Common myeloid progenitor, CD34-positive (primary cell): ENCODE measurements at regions not wholly inside any gene's neighbourhood (a gene's known extent, or its start where the extent isn't known, plus 50 kb on each side); places are given as distances from the start of the nearest gene placed in this dataset.

Experiments
- CTCF ChIA-PET: fragments of 350-600 bp; sonication (Branson Sonifier 250); formaldehyde crosslinking; loops from one replicate; lab custom pipeline; 2021; ENCODE audit warnings: antibody characterized with exemption; lab: Charles Lee
- POLR2A ChIA-PET: fragments of 350-600 bp; sonication (Branson Sonifier 250); formaldehyde crosslinking; loops from one replicate; lab custom pipeline; 2021; ENCODE audit warnings: antibody characterized with exemption; lab: Charles Lee
- DNase-seq, 3 donors: peaks; one replicate each; pipeline versions ENCODE4 v3.0.0 to v3.0.0-alpha.2; 2013
- H3K27ac ChIP-seq, 2 experiments: 1 replicate in 1 of 2; 2 replicates in 1 of 2; pipeline ENCODE4 v1.7.0; 2013; ENCODE audit warnings: inconsistent platforms in 2 of 2, low read length in 2 of 2, mild to moderate bottlenecking in 2 of 2, low read depth in 1 of 2, moderate library complexity in 1 of 2; ENCODE audit not compliant: severe bottlenecking in 2 of 2, insufficient read depth in 1 of 2, poor library complexity in 1 of 2
- H3K27me3 ChIP-seq, 5 experiments: replicated peaks in 2 of 5; 1 replicate in 3 of 5; 2 replicates in 2 of 5; pipeline versions ENCODE4 v1.6.1 to v1.7.0; 2013; ENCODE audit warnings: low read length in 4 of 5, mild to moderate bottlenecking in 2 of 5, moderate library complexity in 2 of 5, inconsistent platforms in 1 of 5; ENCODE audit not compliant: insufficient read depth in 5 of 5, control insufficient read depth in 4 of 5
- H3K36me3 ChIP-seq, 4 experiments: 1 replicate in 2 of 4; 2 replicates in 2 of 4; pipeline versions ENCODE4 v1.6.1 to v1.7.0; 2013; ENCODE audit warnings: low read length in 3 of 4, control low read depth in 1 of 4, mild to moderate bottlenecking in 1 of 4; ENCODE audit not compliant: control insufficient read depth in 4 of 4, insufficient read depth in 4 of 4
- H3K4me1 ChIP-seq, 4 experiments: 1 replicate in 3 of 4; 2 replicates in 1 of 4; pipeline versions ENCODE4 v1.6.1 to v1.7.1; 2013; ENCODE audit warnings: low read length in 3 of 4, mild to moderate bottlenecking in 3 of 4, control low read depth in 1 of 4, inconsistent platforms in 1 of 4, moderate library complexity in 1 of 4; ENCODE audit not compliant: control insufficient read depth in 4 of 4, insufficient read depth in 4 of 4; ENCODE audit errors: control extremely low read depth in 1 of 4
- H3K4me3 ChIP-seq, 7 experiments: 1 replicate in 4 of 7; 2 replicates in 3 of 7; pipeline versions ENCODE4 v1.5.1 to v1.7.0; 2013; ENCODE audit warnings: mild to moderate bottlenecking in 7 of 7, low read length in 6 of 7, moderate library complexity in 6 of 7, inconsistent platforms in 2 of 7, low read depth in 2 of 7, control low read depth in 1 of 7; ENCODE audit not compliant: insufficient read depth in 4 of 7, control insufficient read depth in 1 of 7; ENCODE audit errors: extremely low read depth in 1 of 7
- H3K9me3 ChIP-seq, 5 experiments: 1 replicate in 4 of 5; 2 replicates in 1 of 5; pipeline versions ENCODE4 v1.6.1 to v1.7.1; 2013; ENCODE audit warnings: low read length in 4 of 5, mild to moderate bottlenecking in 2 of 5, inconsistent platforms in 1 of 5, low read depth in 1 of 5, moderate library complexity in 1 of 5; ENCODE audit not compliant: control insufficient read depth in 4 of 5, insufficient read depth in 2 of 5; ENCODE audit errors: control extremely low read depth in 1 of 5
- WGBS: methylation state at CpG from one replicate; pipeline ENCODE4 v1.1.5; 2013; ENCODE audit not compliant: insufficient coverage; 5-methylcytosine and 5-hydroxymethylcytosine counted together

GRCh38 chr19:31223740-31224534 lies 125.3 kb downstream of the TSHZ3 start:
- POLR2A ChIA-PET, result no interaction called here
- no peaks in the 10 kb centered on the region for H3K4me1 ChIP-seq
- H3K36me3 ChIP-seq, result no peaks in the 10 kb centered on the region
- no peaks in the 10 kb centered on the region for H3K9me3 ChIP-seq
- WGBS, result 97% methylated on average over 5 of the region's 9 CpGs
- no peak overlapping the region for H3K27ac ChIP-seq
- no peak for DNase-seq
- CTCF ChIA-PET, result no interaction called here
- no peak overlapping the region for H3K4me3 ChIP-seq
- no peaks in the 10 kb centered on the region for H3K27me3 ChIP-seq

GRCh38 chr19:31220540-31220939 lies 128.7 kb downstream of the TSHZ3 start:
- WGBS, result no CpG with 5 or more reads among the region's 2 CpGs
- H3K4me3 ChIP-seq, result no peak overlapping the region
- no peaks in the 10 kb centered on the region for H3K9me3 ChIP-seq
- H3K4me1 ChIP-seq, result no peaks in the 10 kb centered on the region
- H3K27me3 ChIP-seq, result peaks cover 0 to 4% (median 0%) of the 10 kb centered on the region in 5 experiments
- POLR2A ChIA-PET, result interaction anchor here (0.5 kb wide), 1 partner anchor 433 kb away, joined by 3 read pairs; no protein-coding TSS in a partner anchor
- no peaks in the 10 kb centered on the region for H3K36me3 ChIP-seq
- DNase-seq, result peak; percentile 11 to 32 (median 24)
- CTCF ChIA-PET, result no interaction called here
- no peak overlapping the region for H3K27ac ChIP-seq

- no CpG with 5 or more reads among the region's 2 CpGs for WGBS
- Histone ChIP-seq H3K4me1 (peaks cover 3 to 14% (median 12%) of the 10 kb centered on the region in 4 experiments), H3K9me3 (no peaks in the 10 kb centered on the region), H3K4me3 (no peak overlapping the region), H3K27ac (no peak overlapping the region), H3K36me3 (no peaks in the 10 kb centered on the region), H3K27me3 (peaks cover 0 to 19% (median 0%) of the 10 kb centered on the region in 5 experiments)
- DNase-seq, result peak in 2 of 3 donors; percentile 19 to 35
- ChIA-PET POLR2A (no interaction called here), CTCF (no interaction called here)
These were observed 134.2 kb downstream of the TSHZ3 start for GRCh38 chr19:31214997-31215396.

GRCh38 chr19:31214086-31214485 lies 135.2 kb downstream of the TSHZ3 start:
- no peaks in the 10 kb centered on the region for H3K9me3 ChIP-seq
- H3K4me3 ChIP-seq, result peak overlapping the region in 3 of 7 experiments; percentile 0 to 35 (median 32)
- ChIA-PET CTCF (interaction anchor here (0.8 to 1.4 kb wide), 2 partner anchors 11 to 124 kb away, joined by 3 to 5 read pairs; no protein-coding TSS in a partner anchor), POLR2A (interaction anchor here (0.5 kb wide), 1 partner anchor 363 kb away, joined by 3 read pairs; no protein-coding TSS in a partner anchor)
- DNase-seq, result peak; percentile 98 to 99 (median 99)
- H3K4me1 ChIP-seq, result peaks cover 3 to 14% (median 12%) of the 10 kb centered on the region in 4 experiments
- H3K27ac ChIP-seq, result no peak overlapping the region
- H3K27me3 ChIP-seq, result peaks cover 0 to 26% (median 0%) of the 10 kb centered on the region in 5 experiments
- WGBS, result 0% methylated on average over 9 of the region's 9 CpGs
- no peaks in the 10 kb centered on the region for H3K36me3 ChIP-seq

GRCh38 chr19:31211088-31211487 lies 138.1 kb downstream of the TSHZ3 start:
- CTCF ChIA-PET, result no interaction called here
- POLR2A ChIA-PET, result no interaction called here
- H3K27me3 ChIP-seq, result peaks cover 0 to 22% (median 0%) of the 10 kb centered on the region in 5 experiments
- no peaks in the 10 kb centered on the region for H3K9me3 ChIP-seq
- H3K4me3 ChIP-seq, result no peak overlapping the region
- no peak overlapping the region for H3K27ac ChIP-seq
- H3K4me1 ChIP-seq, result peaks cover 3 to 17% (median 13%) of the 10 kb centered on the region in 4 experiments
- no peaks in the 10 kb centered on the region for H3K36me3 ChIP-seq
- no peak for DNase-seq
- 100% methylated on average over 2 of the region's 3 CpGs for WGBS

- Histone ChIP-seq H3K27me3 (peaks cover 0 to 37% (median 3%) of the 10 kb centered on the region in 5 experiments), H3K36me3 (no peaks in the 10 kb centered on the region), H3K9me3 (peaks cover 0 to 2% (median 0%) of the 10 kb centered on the region in 5 experiments), H3K27ac (no peak overlapping the region), H3K4me1 (peaks cover 0 to 5% (median 0%) of the 10 kb centered on the region in 4 experiments), H3K4me3 (no peak overlapping the region)
- POLR2A ChIA-PET, result no interaction called here
- DNase-seq, result no peak
- WGBS, result 100% methylated on average over 2 of the region's 2 CpGs
- CTCF ChIA-PET, result no interaction called here
These were observed 143.2 kb downstream of the TSHZ3 start for GRCh38 chr19:31205887-31206518.

- Histone ChIP-seq H3K27ac (no peak overlapping the region), H3K36me3 (no peaks in the 10 kb centered on the region), H3K9me3 (peaks cover 0 to 2% (median 0%) of the 10 kb centered on the region in 5 experiments), H3K27me3 (peaks cover 0 to 29% (median 5%) of the 10 kb centered on the region in 5 experiments), H3K4me1 (peaks cover 0 to 5% (median 0%) of the 10 kb centered on the region in 4 experiments), H3K4me3 (no peak overlapping the region)
- no CpG with 5 or more reads among the region's 1 CpG for WGBS
- DNase-seq, result no peak
- POLR2A ChIA-PET, result no interaction called here
- CTCF ChIA-PET, result no interaction called here
These were observed 145.1 kb downstream of the TSHZ3 start for GRCh38 chr19:31204115-31204514.
